Astrocyte (in vitro differentiated cells and primary cell): ENCODE measurements at regions not wholly inside any gene's neighbourhood (a gene's known extent, or its start where the extent isn't known, plus 50 kb on each side); places are given as distances from the start of the nearest gene placed in this dataset.

Experiments used
- DNase-seq: peaks from one replicate; pipeline ENCODE4 v3.0.0-alpha.2; 2010; ENCODE audit warnings: low read depth
- FAIRE-seq: peaks from 2 replicates; lab custom pipeline; 2011; peaks lifted over from hg19 to GRCh38; lab: Jason Lieb, UNC
- H2AFZ ChIP-seq: 2 replicates; pipeline ENCODE4 v1.6.0; 2012; ENCODE audit warnings: low read depth, low read length, inconsistent platforms
- H3K27ac ChIP-seq: 2 replicates; pipeline ENCODE4 v1.5.1; 2011; ENCODE audit warnings: low read depth, low read length, inconsistent platforms
- H3K27me3 ChIP-seq: 2 replicates; pipeline ENCODE4 v1.6.0; 2011; ENCODE audit warnings: low read length, inconsistent platforms; ENCODE audit not compliant: insufficient read depth
- H3K36me3 ChIP-seq: 2 replicates; pipeline ENCODE4 v1.5.1; 2011; ENCODE audit warnings: low read length, inconsistent platforms; ENCODE audit not compliant: insufficient read depth
- H3K4me1 ChIP-seq: 2 replicates; pipeline ENCODE4 v1.5.1; 2011; ENCODE audit warnings: low read length, inconsistent platforms; ENCODE audit not compliant: insufficient read depth
- H3K4me2 ChIP-seq: 2 replicates; pipeline ENCODE4 v1.6.0; 2012; ENCODE audit warnings: low read length, inconsistent platforms
- H3K4me3 ChIP-seq: 2 replicates; pipeline ENCODE4 v1.5.1; 2011; ENCODE audit warnings: low read depth, mild to moderate bottlenecking, low read length, inconsistent platforms; ENCODE audit not compliant: insufficient read depth
- H3K79me2 ChIP-seq: 2 replicates; pipeline ENCODE4 v1.6.0; 2012; ENCODE audit warnings: mild to moderate bottlenecking, low read length, inconsistent platforms; ENCODE audit not compliant: insufficient read depth
- H3K9ac ChIP-seq: 2 replicates; pipeline ENCODE4 v1.6.0; 2012; ENCODE audit warnings: mild to moderate bottlenecking, low read length, inconsistent platforms
- H3K9me3 ChIP-seq: 2 replicates; pipeline ENCODE4 v1.5.1; 2012; ENCODE audit warnings: low read depth, mild to moderate bottlenecking, low read length, inconsistent platforms; ENCODE audit not compliant: insufficient read depth
- H4K20me1 ChIP-seq: 2 replicates; pipeline ENCODE4 v1.6.0; 2012; ENCODE audit warnings: low read length, inconsistent platforms; ENCODE audit not compliant: insufficient read depth
- H3K27ac Mint-ChIP-seq: one replicate; pipeline ENCODE4 v1.8.0; 2021; ENCODE audit warnings: mild to moderate bottlenecking, mixed read lengths; ENCODE audit not compliant: unreplicated experiment
- H3K27me3 Mint-ChIP-seq: one replicate; pipeline ENCODE4 v1.8.0; 2021; ENCODE audit warnings: low read depth, mixed read lengths; ENCODE audit not compliant: unreplicated experiment
- H3K36me3 Mint-ChIP-seq: one replicate; pipeline ENCODE4 v1.8.0; 2021; ENCODE audit warnings: low read depth, mixed read lengths; ENCODE audit not compliant: unreplicated experiment
- H3K4me1 Mint-ChIP-seq: one replicate; pipeline ENCODE4 v1.8.0; 2021; ENCODE audit warnings: low read depth, mixed read lengths; ENCODE audit not compliant: unreplicated experiment
- H3K4me3 Mint-ChIP-seq: one replicate; pipeline ENCODE4 v1.8.0; 2021; ENCODE audit warnings: mild to moderate bottlenecking, moderate library complexity, mixed read lengths; ENCODE audit not compliant: unreplicated experiment
- H3K9me3 Mint-ChIP-seq: one replicate; pipeline ENCODE4 v1.8.0; 2021; ENCODE audit warnings: mild to moderate bottlenecking, mixed read lengths; ENCODE audit not compliant: unreplicated experiment
- CTCF ChIP-seq: IDR thresholded peaks from 2 replicates; pipeline ENCODE4 v1.5.1; 2011; ENCODE audit warnings: low read depth, mild to moderate bottlenecking, inconsistent platforms, low read length, moderate library complexity; ENCODE audit not compliant: insufficient read depth
- EZH2 ChIP-seq: IDR thresholded peaks from 2 replicates; pipeline ENCODE4 v1.6.1; 2012; ENCODE audit warnings: mild to moderate bottlenecking, low read length, inconsistent platforms; ENCODE audit not compliant: insufficient read depth

- TF ChIP-seq CTCF, result no peak
- TF ChIP-seq EZH2, result no peak
- no peak overlapping the region for H3K4me2 ChIP-seq
- DNase-seq (no peak), FAIRE-seq (no peak)
- H3K4me1 ChIP-seq, result no peaks in the 10 kb centered on the region
- no peaks in the 10 kb centered on the region for H3K9me3 Mint-ChIP-seq
- peaks cover 4% of the 10 kb centered on the region for H3K4me1 Mint-ChIP-seq
- H3K27me3 Mint-ChIP-seq, result no peaks in the 10 kb centered on the region
- no peaks in the 10 kb centered on the region for H3K9me3 ChIP-seq
- no peaks in the 10 kb centered on the region for H3K36me3 Mint-ChIP-seq
- no peak overlapping the region for H3K27ac Mint-ChIP-seq
- no peaks in the 10 kb centered on the region for H3K27me3 ChIP-seq
- no peaks in the 10 kb centered on the region for H4K20me1 ChIP-seq
- no peaks in the 10 kb centered on the region for H3K36me3 ChIP-seq
- H3K4me3 Mint-ChIP-seq, result no peak overlapping the region
- H2AFZ ChIP-seq, result no peak overlapping the region
- H3K9ac ChIP-seq, result no peak overlapping the region
- H3K27ac ChIP-seq, result no peak overlapping the region
- no peaks in the 10 kb centered on the region for H3K79me2 ChIP-seq
- no peak overlapping the region for H3K4me3 ChIP-seq
Observed at GRCh38 chr2:58677748-58678147, 436.6 kb upstream of the FANCL start.

DNA sequence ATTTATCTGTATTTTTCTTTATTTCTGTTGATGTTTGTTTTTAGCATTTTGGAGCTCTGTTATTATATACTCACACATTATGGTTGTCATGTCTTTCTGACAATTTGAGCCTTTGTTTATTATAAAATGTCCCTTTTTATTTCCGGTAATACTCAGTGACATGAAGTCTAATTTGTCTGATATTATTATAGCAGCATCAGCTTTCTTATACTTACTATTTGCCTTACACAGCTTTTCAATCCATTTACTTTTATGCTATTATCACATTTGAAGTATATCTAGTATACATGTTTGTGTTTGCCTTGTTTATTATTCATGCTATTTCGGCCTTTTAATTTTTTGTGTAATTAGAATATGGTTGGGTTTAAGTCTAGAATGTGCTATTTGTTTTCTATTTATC lies 430.6 kb upstream of the FANCL start:
- no peak overlapping the region for H3K4me3 ChIP-seq
- no peak overlapping the region for H2AFZ ChIP-seq
- H3K4me2 ChIP-seq, result no peak overlapping the region
- no peaks in the 10 kb centered on the region for H3K36me3 Mint-ChIP-seq
- H3K79me2 ChIP-seq, result no peaks in the 10 kb centered on the region
- H3K27ac ChIP-seq, result no peak overlapping the region
- no peaks in the 10 kb centered on the region for H3K27me3 Mint-ChIP-seq
- H3K9ac ChIP-seq, result no peak overlapping the region
- H3K27me3 ChIP-seq, result no peaks in the 10 kb centered on the region
- no peaks in the 10 kb centered on the region for H3K4me1 ChIP-seq
- peaks cover 9% of the 10 kb centered on the region for H3K4me1 Mint-ChIP-seq
- H3K27ac Mint-ChIP-seq, result no peak overlapping the region
- H3K4me3 Mint-ChIP-seq, result no peak overlapping the region
- DNase-seq (no peak), FAIRE-seq (no peak)
- no peaks in the 10 kb centered on the region for H4K20me1 ChIP-seq
- TF ChIP-seq EZH2 (no peak), CTCF (no peak)
- no peaks in the 10 kb centered on the region for H3K9me3 ChIP-seq
- no peaks in the 10 kb centered on the region for H3K36me3 ChIP-seq
- no peaks in the 10 kb centered on the region for H3K9me3 Mint-ChIP-seq

DNA sequence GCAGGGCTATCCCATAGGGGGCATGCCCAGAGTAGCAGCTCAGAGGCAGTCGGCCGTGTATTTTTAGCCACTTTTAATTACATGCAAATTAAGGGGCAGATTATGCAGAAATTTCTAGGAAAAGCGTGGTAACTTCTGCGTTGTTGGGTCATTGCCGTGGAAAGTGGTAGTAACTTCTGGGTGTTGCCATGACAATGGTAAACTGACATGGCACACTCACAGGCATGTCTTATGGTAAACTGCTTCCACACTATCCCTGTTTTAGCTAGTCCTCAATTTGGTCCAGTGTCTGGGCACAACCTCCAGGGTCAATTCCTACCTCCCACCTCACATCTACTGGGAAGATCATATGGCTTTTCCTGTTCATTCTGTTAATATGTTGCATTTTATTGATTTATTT lies 428.9 kb upstream of the FANCL start:
- no peaks in the 10 kb centered on the region for H3K27me3 ChIP-seq

More for the DNA sequence above, 428.9 kb upstream of the FANCL start:
- FAIRE-seq (no peak), DNase-seq (no peak)
- no peak for TF ChIP-seq EZH2
- TF ChIP-seq CTCF, result no peak
- Histone ChIP-seq H3K79me2 (no peaks in the 10 kb centered on the region), H4K20me1 (no peaks in the 10 kb centered on the region), H3K4me2 (no peak overlapping the region), H3K36me3 (no peaks in the 10 kb centered on the region), H2AFZ (no peak overlapping the region), H3K4me1 (no peaks in the 10 kb centered on the region), H3K9me3 (no peaks in the 10 kb centered on the region), H3K4me3 (no peak overlapping the region), H3K27ac (no peak overlapping the region), H3K9ac (no peak overlapping the region)
- H3K27me3 Mint-ChIP-seq, result no peaks in the 10 kb centered on the region
- no peak overlapping the region for H3K4me3 Mint-ChIP-seq
- H3K9me3 Mint-ChIP-seq, result no peaks in the 10 kb centered on the region
- peaks cover 5% of the 10 kb centered on the region for H3K4me1 Mint-ChIP-seq
- no peaks in the 10 kb centered on the region for H3K36me3 Mint-ChIP-seq
- H3K27ac Mint-ChIP-seq, result no peak overlapping the region
